ENCODE measurements at regions not wholly inside any gene's neighbourhood (a gene's known extent, or its start where the extent isn't known, plus 50 kb on each side); places are given as distances from the start of the nearest gene placed in this dataset.

DNA sequence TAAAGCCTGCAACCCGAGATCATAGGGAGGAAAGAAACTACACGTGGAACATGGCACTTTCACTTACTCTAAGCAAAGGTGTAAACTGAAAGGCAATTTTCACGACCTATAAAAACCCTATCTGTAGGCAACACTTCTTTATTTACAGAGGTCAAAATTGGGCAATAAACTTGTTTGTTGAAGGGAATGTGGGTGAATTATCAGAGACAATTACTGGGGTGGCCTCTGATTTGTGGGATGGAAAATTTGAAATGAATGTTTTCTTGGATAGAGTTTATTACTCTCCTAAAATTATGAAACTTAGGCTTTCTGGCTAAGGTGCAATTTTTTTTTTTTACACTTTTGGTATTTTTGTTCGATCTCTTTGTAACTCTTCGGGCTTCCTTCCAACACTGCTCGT is 734.1 kb upstream of the TENM3 start:
- H3K27me3 Mint-ChIP-seq (ENCODE audit: unreplicated experiment) = peaks cover 41% of the 10 kb centered on the region
- no peak for DNase-seq (ENCODE audit: extremely low spot score, unreplicated experiment)
- no peaks in the 10 kb centered on the region for H3K36me3 Mint-ChIP-seq (ENCODE audit: unreplicated experiment)
- no peaks in the 10 kb centered on the region for H3K9me3 Mint-ChIP-seq (ENCODE audit: unreplicated experiment)
- TF ChIP-seq, protein P1, sequence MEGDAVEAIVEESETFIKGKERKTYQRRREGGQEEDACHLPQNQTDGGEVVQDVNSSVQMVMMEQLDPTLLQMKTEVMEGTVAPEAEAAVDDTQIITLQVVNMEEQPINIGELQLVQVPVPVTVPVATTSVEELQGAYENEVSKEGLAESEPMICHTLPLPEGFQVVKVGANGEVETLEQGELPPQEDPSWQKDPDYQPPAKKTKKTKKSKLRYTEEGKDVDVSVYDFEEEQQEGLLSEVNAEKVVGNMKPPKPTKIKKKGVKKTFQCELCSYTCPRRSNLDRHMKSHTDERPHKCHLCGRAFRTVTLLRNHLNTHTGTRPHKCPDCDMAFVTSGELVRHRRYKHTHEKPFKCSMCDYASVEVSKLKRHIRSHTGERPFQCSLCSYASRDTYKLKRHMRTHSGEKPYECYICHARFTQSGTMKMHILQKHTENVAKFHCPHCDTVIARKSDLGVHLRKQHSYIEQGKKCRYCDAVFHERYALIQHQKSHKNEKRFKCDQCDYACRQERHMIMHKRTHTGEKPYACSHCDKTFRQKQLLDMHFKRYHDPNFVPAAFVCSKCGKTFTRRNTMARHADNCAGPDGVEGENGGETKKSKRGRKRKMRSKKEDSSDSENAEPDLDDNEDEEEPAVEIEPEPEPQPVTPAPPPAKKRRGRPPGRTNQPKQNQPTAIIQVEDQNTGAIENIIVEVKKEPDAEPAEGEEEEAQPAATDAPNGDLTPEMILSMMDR (IDR thresholded peaks at IDR 0.05) = no peak
- H3K27ac Mint-ChIP-seq (ENCODE audit: unreplicated experiment) = no peak overlapping the region
- H3K4me3 Mint-ChIP-seq (ENCODE audit: unreplicated experiment) = no peak overlapping the region
- peaks cover 9% of the 10 kb centered on the region for H3K4me1 Mint-ChIP-seq (ENCODE audit: unreplicated experiment)

DNA sequence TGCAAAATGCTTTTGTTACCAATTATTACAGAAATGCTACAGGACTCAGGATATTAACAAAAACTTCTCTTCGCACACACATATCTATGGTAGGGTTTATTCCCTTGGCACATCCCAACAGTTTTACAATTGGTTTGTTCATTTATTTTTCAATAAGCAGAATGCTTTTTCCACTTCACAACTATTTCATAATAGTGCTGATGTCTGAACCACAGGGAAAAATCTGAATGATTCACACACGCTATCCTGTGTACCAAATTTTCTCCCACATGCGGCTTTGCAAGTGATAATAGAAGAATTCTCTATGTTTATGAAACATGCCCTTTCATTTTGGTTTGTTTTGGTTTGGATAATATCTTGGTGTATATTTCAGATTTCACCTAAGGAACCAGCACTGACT is 725.7 kb upstream of the TENM3 start:
- Mint-ChIP-seq H3K9me3 (ENCODE audit: unreplicated experiment) (peaks cover 11% of the 10 kb centered on the region), H3K4me1 (ENCODE audit: unreplicated experiment) (no peaks in the 10 kb centered on the region), H3K27ac (ENCODE audit: unreplicated experiment) (no peak overlapping the region), H3K4me3 (ENCODE audit: unreplicated experiment) (no peak overlapping the region), H3K27me3 (ENCODE audit: unreplicated experiment) (peaks cover 8% of the 10 kb centered on the region), H3K36me3 (ENCODE audit: unreplicated experiment) (no peaks in the 10 kb centered on the region)
- TF ChIP-seq, protein P1 (IDR thresholded peaks at IDR 0.05) = no peak
- DNase-seq (ENCODE audit: extremely low spot score, unreplicated experiment) = no peak

DNA sequence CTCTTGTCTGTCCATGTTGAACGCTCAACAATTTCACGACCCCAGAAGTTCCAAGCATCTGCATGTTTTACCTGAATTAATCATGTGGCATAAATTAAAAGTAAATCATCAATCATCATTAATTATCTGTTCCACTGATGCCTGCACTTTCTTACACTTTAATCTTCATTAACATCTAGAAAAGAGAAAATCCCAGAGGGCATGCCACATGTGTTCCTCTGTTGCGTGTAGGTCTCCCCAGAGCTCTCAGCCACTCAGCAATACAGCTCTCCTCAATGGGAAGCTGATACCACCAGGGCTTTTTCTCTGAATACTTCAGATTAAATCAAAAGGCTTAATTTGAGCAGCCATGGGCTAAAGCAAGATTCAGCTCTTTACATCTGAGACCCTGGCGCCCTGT is 722.4 kb upstream of the TENM3 start:
- Mint-ChIP-seq H3K36me3 (ENCODE audit: unreplicated experiment) (no peaks in the 10 kb centered on the region), H3K4me1 (ENCODE audit: unreplicated experiment) (peaks cover 5% of the 10 kb centered on the region), H3K27ac (ENCODE audit: unreplicated experiment) (no peak overlapping the region), H3K9me3 (ENCODE audit: unreplicated experiment) (peaks cover 11% of the 10 kb centered on the region), H3K4me3 (ENCODE audit: unreplicated experiment) (no peak overlapping the region), H3K27me3 (ENCODE audit: unreplicated experiment) (peaks cover 17% of the 10 kb centered on the region)
- TF ChIP-seq, protein P1 (IDR thresholded peaks at IDR 0.05) = no peak
- no peak for DNase-seq (ENCODE audit: extremely low spot score, unreplicated experiment)

DNA sequence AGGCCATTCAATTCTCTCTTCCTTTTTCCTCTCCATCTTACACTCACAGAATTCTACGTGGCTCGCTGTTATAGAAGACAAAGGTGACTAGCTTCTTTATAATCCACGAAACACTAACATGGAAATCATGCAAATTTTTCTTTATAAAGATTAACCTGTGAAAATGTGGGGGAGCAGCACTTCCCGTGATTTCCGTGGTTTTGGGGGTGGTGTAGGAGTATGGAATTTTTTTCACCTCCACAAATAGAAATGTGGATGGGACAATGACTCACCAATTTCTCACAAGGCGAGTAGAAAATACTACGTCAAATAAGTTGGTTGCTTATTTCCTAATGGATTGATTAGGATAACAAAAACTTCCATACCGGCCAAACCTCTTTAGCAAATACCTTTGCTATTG is 719.2 kb upstream of the TENM3 start:
- DNase-seq (ENCODE audit: extremely low spot score, unreplicated experiment) = no peak
- Mint-ChIP-seq H3K9me3 (ENCODE audit: unreplicated experiment) (peaks cover 8% of the 10 kb centered on the region), H3K27ac (ENCODE audit: unreplicated experiment) (no peak overlapping the region), H3K4me3 (ENCODE audit: unreplicated experiment) (no peak overlapping the region), H3K4me1 (ENCODE audit: unreplicated experiment) (peaks cover 13% of the 10 kb centered on the region), H3K27me3 (ENCODE audit: unreplicated experiment) (peaks cover 18% of the 10 kb centered on the region), H3K36me3 (ENCODE audit: unreplicated experiment) (no peaks in the 10 kb centered on the region)
- TF ChIP-seq, protein P1 (IDR thresholded peaks at IDR 0.05) = no peak

DNA sequence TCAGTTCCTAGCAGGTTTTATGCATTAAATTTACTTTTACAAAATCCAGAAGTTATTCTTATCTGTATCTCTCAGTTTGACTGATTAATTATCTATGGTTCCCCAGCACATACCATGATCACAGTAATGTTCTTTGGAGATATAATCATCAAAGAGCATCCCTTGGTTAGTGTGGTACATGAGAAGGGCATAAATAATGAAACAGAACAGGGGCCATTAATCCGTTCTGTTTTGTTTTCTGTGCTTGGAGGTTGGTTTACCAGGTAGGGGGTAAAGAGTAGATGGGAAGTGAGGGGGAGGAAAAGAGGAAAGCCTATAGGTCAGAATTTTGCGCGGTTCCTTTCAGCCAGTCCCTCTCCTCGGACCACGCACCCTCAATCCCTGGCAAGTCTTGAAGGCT is 718.7 kb upstream of the TENM3 start:
- DNase-seq (ENCODE audit: extremely low spot score, unreplicated experiment) = no peak
- Mint-ChIP-seq H3K4me3 (ENCODE audit: unreplicated experiment) (no peak overlapping the region), H3K27me3 (ENCODE audit: unreplicated experiment) (peaks cover 20% of the 10 kb centered on the region), H3K9me3 (ENCODE audit: unreplicated experiment) (peaks cover 3% of the 10 kb centered on the region), H3K27ac (ENCODE audit: unreplicated experiment) (no peak overlapping the region), H3K36me3 (ENCODE audit: unreplicated experiment) (no peaks in the 10 kb centered on the region), H3K4me1 (ENCODE audit: unreplicated experiment) (peaks cover 13% of the 10 kb centered on the region)
- TF ChIP-seq, protein P1 (IDR thresholded peaks at IDR 0.05) = no peak

Measured in osteocyte (in vitro differentiated cells).